Stimulated activated CD8-positive, alpha-beta memory T cell treated with anti-CD3 and anti-CD28 coated beads, Interleukin-2, amount 100 ng/mL, for 1 hour (primary cell): ENCODE measurements at regions not wholly inside any gene's neighbourhood (a gene's known extent, or its start where the extent isn't known, plus 50 kb on each side); places are given as distances from the start of the nearest gene placed in this dataset.

Source experiments
- DNase-seq, 2 donors: peaks; one replicate each; pipeline ENCODE4 v3.0.0-alpha.2; 2020; ENCODE audit warnings: low read depth in 2 of 2

GRCh38 chr1:59170659-59171058 is 126.2 kb upstream of the FGGY start:
- DNase-seq = no peak

- no peak for DNase-seq
These were observed 125.1 kb upstream of the FGGY start for GRCh38 chr1:59171788-59172187.

GRCh38 chr1:59172693-59173092 is 124.2 kb upstream of the FGGY start:
- no peak for DNase-seq

- DNase-seq = no peak
These were observed 123.2 kb upstream of the FGGY start for GRCh38 chr1:59173721-59174120.

GRCh38 chr1:59176471-59176870 is 120.4 kb upstream of the FGGY start:
- no peak for DNase-seq

GRCh38 chr1:59177756-59178155 is 119.1 kb upstream of the FGGY start:
- no peak for DNase-seq

- no peak for DNase-seq
These were observed 118.3 kb upstream of the FGGY start for GRCh38 chr1:59178339-59179187.

GRCh38 chr1:59179673-59180072 is 117.2 kb upstream of the FGGY start:
- DNase-seq = no peak

- DNase-seq = no peak
These were observed 116.2 kb upstream of the FGGY start for GRCh38 chr1:59180735-59181134.

- DNase-seq = no peak
These were observed 113.1 kb upstream of the FGGY start for GRCh38 chr1:59183749-59184317.

- DNase-seq = no peak
These were observed 112.5 kb upstream of the FGGY start for GRCh38 chr1:59184365-59184905.

GRCh38 chr1:59185163-59185860 is 111.6 kb upstream of the FGGY start:
- no peak for DNase-seq

- DNase-seq = no peak
These were observed 110.2 kb upstream of the FGGY start for GRCh38 chr1:59186656-59187055.

- no peak for DNase-seq
These were observed 108.3 kb upstream of the FGGY start for GRCh38 chr1:59188413-59189213.

- no peak for DNase-seq
These were observed 103.3 kb upstream of the FGGY start for GRCh38 chr1:59193443-59194093.

GRCh38 chr1:59194621-59195020 is 102.3 kb upstream of the FGGY start:
- DNase-seq = no peak

- DNase-seq = no peak
These were observed 101.7 kb upstream of the FGGY start for GRCh38 chr1:59195151-59195550.

GRCh38 chr1:59198564-59198963 is 98.3 kb upstream of the FGGY start:
- no peak for DNase-seq

- no peak for DNase-seq
These were observed 97.7 kb upstream of the FGGY start for GRCh38 chr1:59199147-59199546.

GRCh38 chr1:59199719-59200376 is 97.0 kb upstream of the FGGY start:
- DNase-seq = no peak

- no peak for DNase-seq
These were observed 95.6 kb upstream of the FGGY start for GRCh38 chr1:59201341-59201740.
